ENCODE measurements at regions not wholly inside any gene's neighbourhood (a gene's known extent, or its start where the extent isn't known, plus 50 kb on each side); places are given as distances from the start of the nearest gene placed in this dataset.
"Not testable (repeated sequence)": the region's sequence is repeated elsewhere in the genome, so short reads cannot be mapped to it uniquely, and the experiment has no call there.

GRCh38 chr7:106762845-106763244 is 101.9 kb upstream of the CCDC71L start:
- TF ChIP-seq CTCF, POLR2A (IDR thresholded peaks at IDR 0.05): not testable (repeated sequence)
